ENCODE measurements at regions not wholly inside any gene's neighbourhood (a gene's known extent, or its start where the extent isn't known, plus 50 kb on each side); places are given as distances from the start of the nearest gene placed in this dataset.

GRCh38 chr18:65282096-65282495, 468.7 kb upstream of the CDH7 start:
- Histone ChIP-seq H3K23me2 (ENCODE audit: insufficient read length, low read depth, low read length, poor library complexity, severe bottlenecking) (no peaks in the 10 kb centered on the region), H3K9me3 (ENCODE audit: control insufficient read depth, low read depth, low read length) (no peaks in the 10 kb centered on the region), H4K91ac (ENCODE audit: insufficient read length, low read depth, low read length) (no peak overlapping the region), H2BK12ac (ENCODE audit: insufficient read length, low read depth, low read length) (no peak overlapping the region), H3K23ac (ENCODE audit: insufficient read length, low read depth, low read length) (no peak overlapping the region), H3K56ac (ENCODE audit: insufficient read length, low read depth, low read length) (no peak overlapping the region), H3K14ac (ENCODE audit: insufficient read depth, low read length) (no peak overlapping the region), H2BK120ac (ENCODE audit: low read depth, low read length, poor library complexity, severe bottlenecking) (no peak overlapping the region), H4K8ac (replicated peaks; ENCODE audit: insufficient read length, low read depth, low read length) (no peak overlapping the region), H3K18ac (ENCODE audit: insufficient read length, low read depth, low read length) (no peak overlapping the region), H3T11ph (ENCODE audit: low read length) (no peak overlapping the region), H3K27me3 (ENCODE audit: insufficient read depth, low read length) (no peaks in the 10 kb centered on the region), H3K4me1 (ENCODE audit: insufficient read depth, low read length) (no peaks in the 10 kb centered on the region), H3K79me2 (ENCODE audit: insufficient read depth, low read length) (no peaks in the 10 kb centered on the region), H3K9ac (ENCODE audit: extremely low read depth, insufficient read length, low read length) (no peak overlapping the region), H2BK15ac (ENCODE audit: low read depth, low read length) (no peak overlapping the region), H4K5ac (ENCODE audit: insufficient read length, low read depth, low read length) (no peak overlapping the region), H2AK5ac (ENCODE audit: insufficient read length, low read length) (no peak overlapping the region), H3K79me1 (ENCODE audit: insufficient read depth, low read depth, low read length, poor library complexity, severe bottlenecking) (no peaks in the 10 kb centered on the region), H3K27ac (ENCODE audit: insufficient read length, low read depth, low read length) (no peak overlapping the region), H2BK5ac (ENCODE audit: insufficient read length, low read length) (no peak overlapping the region), H4K20me1 (ENCODE audit: control insufficient read depth, insufficient read depth, insufficient read length) (no peaks in the 10 kb centered on the region), H3K4ac (ENCODE audit: low read depth, low read length) (no peak overlapping the region), H3K4me2 (ENCODE audit: insufficient read depth, insufficient read length, low read length) (no peak overlapping the region), H2AFZ (ENCODE audit: low read length) (no peak overlapping the region), H2BK20ac (ENCODE audit: low read depth, low read length, poor library complexity, severe bottlenecking) (no peak overlapping the region)
- Mint-ChIP-seq H3K4me3 (no peak overlapping the region), H3K4me1 (peaks cover 10% of the 10 kb centered on the region in 2 experiments), H3K36me3 (ENCODE audit: insufficient read depth in 1 of 3, low read depth in 3 of 3) (peaks cover 0 to 11% (median 2%) of the 10 kb centered on the region in 3 experiments; a peak in 4 of 7 replicates), H3K27ac (no peak overlapping the region), H3K9me3 (peaks cover 8 to 10% of the 10 kb centered on the region in 2 experiments; a peak in 4 of 5 replicates), H3K27me3 (ENCODE audit: low read depth) (no peaks in the 10 kb centered on the region)
- DNase-seq, result no peak
- WGBS (ENCODE audit: extremely low coverage, insufficient read length, low lambda C conversion rate), result no CpG with 5 or more reads among the region's 1 CpG
- TF ChIP-seq CTCF (conservative IDR thresholded peaks at IDR 0.05), result no peak
